Astrocyte of the cerebellum (primary cell): ENCODE measurements at regions not wholly inside any gene's neighbourhood (a gene's known extent, or its start where the extent isn't known, plus 50 kb on each side); places are given as distances from the start of the nearest gene placed in this dataset.

Source experiments
- DNase-seq: peaks from one replicate; pipeline ENCODE4 v3.0.0-alpha.2; 2011; ENCODE audit warnings: low read depth
- H3K4me3 ChIP-seq: 2 replicates; pipeline ENCODE4 v1.5.1; 2011; ENCODE audit warnings: mild to moderate bottlenecking, low read depth, low read length, moderate library complexity
- in situ Hi-C: cut with HindIII; loops from 2 replicates; pipeline ENCODE4 v1.10.0; 2017; ENCODE audit warnings: low sequenced_read_pairs
- TF ChIP-seq, protein P1 (sequence below): IDR thresholded peaks from 2 replicates; pipeline ENCODE4 v1.5.1; 2012; ENCODE audit warnings: low read length, low read depth, moderate library complexity, mild to moderate bottlenecking; ENCODE audit errors: missing control alignments

DNA sequence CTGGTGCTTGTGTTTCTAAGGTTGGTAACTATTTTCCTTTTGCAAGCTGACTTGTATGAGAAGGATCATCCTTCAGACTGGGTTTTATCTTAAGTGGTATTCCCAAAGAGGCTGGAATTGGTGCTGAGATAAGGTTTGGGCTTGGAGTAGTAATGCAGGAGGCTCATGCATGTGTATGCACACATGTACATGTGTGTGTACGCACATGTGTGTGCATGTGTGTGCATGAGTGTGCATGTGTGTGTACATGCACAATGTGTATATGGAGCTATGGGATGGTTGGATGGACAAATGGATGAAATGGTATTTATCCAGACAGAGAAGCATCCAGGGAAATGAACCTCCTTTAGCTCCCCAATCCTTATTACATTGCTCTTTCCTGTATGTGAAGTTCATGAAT is 142.6 kb downstream of the CARTPT start:
- TF ChIP-seq, protein P1, sequence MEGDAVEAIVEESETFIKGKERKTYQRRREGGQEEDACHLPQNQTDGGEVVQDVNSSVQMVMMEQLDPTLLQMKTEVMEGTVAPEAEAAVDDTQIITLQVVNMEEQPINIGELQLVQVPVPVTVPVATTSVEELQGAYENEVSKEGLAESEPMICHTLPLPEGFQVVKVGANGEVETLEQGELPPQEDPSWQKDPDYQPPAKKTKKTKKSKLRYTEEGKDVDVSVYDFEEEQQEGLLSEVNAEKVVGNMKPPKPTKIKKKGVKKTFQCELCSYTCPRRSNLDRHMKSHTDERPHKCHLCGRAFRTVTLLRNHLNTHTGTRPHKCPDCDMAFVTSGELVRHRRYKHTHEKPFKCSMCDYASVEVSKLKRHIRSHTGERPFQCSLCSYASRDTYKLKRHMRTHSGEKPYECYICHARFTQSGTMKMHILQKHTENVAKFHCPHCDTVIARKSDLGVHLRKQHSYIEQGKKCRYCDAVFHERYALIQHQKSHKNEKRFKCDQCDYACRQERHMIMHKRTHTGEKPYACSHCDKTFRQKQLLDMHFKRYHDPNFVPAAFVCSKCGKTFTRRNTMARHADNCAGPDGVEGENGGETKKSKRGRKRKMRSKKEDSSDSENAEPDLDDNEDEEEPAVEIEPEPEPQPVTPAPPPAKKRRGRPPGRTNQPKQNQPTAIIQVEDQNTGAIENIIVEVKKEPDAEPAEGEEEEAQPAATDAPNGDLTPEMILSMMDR: no peak
- in situ Hi-C loops: no loop called here
- DNase-seq: no peak
- H3K4me3 ChIP-seq: no peak overlapping the region

DNA sequence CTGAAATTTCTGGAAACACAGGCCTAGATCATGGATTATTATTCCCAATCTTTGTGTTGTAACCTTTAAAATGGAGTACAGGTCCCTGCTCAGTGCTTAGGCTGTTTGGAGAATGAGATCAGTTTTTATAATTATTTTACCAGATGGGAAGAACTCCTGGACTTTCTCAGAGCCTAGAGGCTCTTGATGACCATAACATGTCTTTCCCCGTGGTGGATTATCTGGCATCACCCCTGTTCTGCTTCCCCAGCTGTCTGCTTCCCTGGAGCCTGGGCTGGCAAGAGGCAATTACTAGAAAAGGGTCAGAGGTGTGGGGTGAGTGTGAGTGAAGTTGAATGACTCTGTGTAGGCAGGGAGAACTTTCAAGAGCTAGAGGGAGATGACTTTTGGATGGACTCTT is 143.0 kb downstream of the CARTPT start:
- DNase-seq: no peak
- TF ChIP-seq, protein P1: no peak
- in situ Hi-C loops: no loop called here
- no peak overlapping the region for H3K4me3 ChIP-seq

DNA sequence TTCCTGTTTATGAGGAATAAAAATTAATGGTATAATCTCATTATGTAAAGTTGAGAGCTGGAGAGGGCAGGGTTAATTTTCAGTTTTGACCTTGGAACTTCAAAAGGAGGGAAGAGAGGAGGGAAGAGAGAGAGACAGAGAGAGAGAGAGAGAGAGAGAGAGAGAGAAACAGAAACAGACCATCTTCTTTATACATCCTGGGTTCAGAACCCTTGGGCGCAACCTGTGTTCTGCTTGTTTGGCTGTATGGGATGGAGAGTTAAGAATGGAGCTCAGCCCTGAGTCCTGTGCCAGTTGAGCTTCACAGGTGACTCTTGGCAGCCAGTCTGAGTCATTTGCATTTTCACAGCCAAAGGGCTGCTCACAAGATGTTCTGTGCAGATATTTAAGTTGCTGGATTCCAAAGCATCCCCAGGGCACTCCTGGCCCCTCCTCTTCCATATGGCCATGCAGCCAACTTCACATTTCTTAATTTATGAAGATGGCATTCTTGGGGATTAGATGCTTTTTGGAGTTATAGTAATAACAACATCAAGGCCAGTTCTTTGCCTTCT is 143.5 kb downstream of the CARTPT start:
- TF ChIP-seq, protein P1: no peak
- in situ Hi-C loops: no loop called here
- no peak overlapping the region for H3K4me3 ChIP-seq
- no peak for DNase-seq

DNA sequence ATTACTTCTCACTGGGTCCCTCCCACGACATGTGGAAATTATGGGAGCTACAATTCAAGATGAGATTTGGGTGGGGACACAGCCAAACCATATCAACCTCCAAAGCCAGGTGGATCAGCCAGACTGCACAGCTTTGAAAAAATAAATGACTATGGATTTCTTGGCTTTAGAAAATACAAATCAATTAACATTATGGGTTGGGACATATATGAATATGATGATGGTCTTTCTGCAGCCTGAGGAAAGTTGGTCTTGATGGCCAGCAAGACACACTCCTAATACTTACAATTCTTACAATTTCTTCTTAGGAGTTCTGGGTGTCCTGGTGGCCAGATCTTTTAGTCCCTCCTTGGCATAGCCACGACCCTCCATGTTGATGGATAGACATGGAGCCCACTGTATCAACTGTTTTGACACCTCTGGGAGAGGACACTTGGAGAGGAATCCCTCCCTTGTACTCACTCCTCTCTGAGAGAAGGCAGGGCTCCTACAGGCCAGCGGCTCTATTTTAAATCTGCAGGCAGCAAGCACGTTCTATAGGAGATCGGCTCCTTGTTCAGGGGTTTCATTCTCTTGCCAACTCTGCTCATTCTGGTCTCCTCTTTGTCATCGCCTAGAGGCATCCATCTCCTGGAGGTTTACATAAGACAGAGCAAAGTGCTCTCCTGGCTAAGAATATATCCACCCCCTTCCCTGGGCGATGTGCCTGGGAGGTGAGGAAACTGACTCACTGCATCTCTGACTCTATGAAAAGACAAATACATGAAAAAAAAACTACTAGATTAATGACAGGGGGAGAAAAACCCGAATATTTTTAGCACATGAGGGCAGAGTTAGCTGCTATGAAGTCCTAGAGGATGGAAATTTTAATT is 145.9 kb downstream of the CARTPT start:
- TF ChIP-seq, protein P1: no peak
- H3K4me3 ChIP-seq: no peak overlapping the region
- DNase-seq: peak; percentile 58
- in situ Hi-C loops: no loop called here

DNA sequence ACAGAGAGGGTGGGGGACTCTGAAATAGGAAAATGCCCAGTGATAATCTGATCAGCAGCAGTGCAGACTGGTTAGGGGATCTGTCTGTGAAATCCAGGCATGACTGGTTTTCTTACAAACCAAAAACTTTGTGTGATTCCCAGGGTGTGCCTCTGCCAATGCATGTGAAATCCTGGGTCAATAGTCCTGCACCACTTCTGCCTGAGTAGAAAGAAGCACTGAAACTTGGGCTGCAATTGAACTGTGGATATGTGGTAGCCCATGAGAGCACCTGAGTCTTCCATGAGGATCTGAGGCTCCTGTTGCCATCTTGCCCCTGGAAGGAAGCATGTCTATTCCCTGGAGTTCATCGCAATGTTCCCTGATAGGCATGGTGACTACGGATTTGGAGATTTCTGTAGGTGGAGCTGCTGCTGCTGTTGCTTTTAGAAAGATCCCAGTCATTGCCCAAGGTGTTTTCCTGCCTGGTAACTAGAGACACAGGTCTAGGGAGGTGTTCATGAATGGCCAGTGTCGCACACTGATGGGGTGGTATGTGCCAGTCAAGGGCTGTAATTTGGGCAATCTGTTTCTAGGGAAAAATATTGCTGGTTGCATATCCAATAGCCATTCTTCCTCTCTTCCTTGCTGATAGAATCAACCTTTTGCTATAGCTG is 146.7 kb downstream of the CARTPT start:
- TF ChIP-seq, protein P1: no peak
- DNase-seq: no peak
- no peak overlapping the region for H3K4me3 ChIP-seq
- in situ Hi-C loops: no loop called here

DNA sequence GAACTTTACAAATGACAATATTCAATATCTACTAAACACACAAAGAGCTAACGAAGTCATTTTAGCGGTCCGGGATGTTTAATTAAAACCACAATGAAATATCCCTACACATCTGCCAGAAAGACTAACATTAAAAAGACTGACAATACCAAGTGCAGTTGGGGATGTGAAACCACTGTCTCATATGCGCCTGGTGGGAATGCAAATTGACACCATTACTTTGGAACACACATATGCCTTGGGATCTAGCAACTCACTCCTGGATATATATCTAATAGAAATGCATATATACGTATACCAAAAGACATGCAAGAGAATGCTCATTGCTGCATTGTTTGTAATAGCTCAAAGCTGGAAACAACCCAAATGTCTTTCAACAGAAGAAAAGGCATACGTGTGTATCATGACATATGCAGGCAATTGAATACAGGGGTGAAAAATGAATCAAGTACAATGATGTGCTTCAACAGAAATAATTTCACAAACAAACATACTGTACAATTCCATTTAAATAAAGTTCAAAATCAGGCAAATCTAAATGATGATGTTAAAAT is 153.3 kb downstream of the CARTPT start:
- H3K4me3 ChIP-seq: no peak overlapping the region
- TF ChIP-seq, protein P1: no peak
- DNase-seq: no peak
- in situ Hi-C loops: no loop called here
